Esophagus muscularis mucosa (tissue), 4 donors: ENCODE measurements at regions not wholly inside any gene's neighbourhood (a gene's known extent, or its start where the extent isn't known, plus 50 kb on each side); places are given as distances from the start of the nearest gene placed in this dataset.

Source experiments
- DNase-seq: peaks from one replicate; pipeline ENCODE4 v3.0.0-alpha.2; 2017; ENCODE audit errors: extremely low spot score
- H3K27ac ChIP-seq, 4 donors: fragments of 200-600 bp; sonication (generic); replicated peaks in 1 of 4; 1 replicate in 3 of 4; 2 replicates in 1 of 4; pipeline ENCODE4 v1.5.1; 2016 to 2019; ENCODE audit warnings: mild to moderate bottlenecking in 1 of 4
- H3K27me3 ChIP-seq, 4 donors: fragments of 200-600 bp; sonication (generic); one replicate each; pipeline versions ENCODE4 v1.5.1 to v1.6.0; 2016 to 2019
- H3K36me3 ChIP-seq, 4 donors: fragments of 200-600 bp; sonication (generic); one replicate each; pipeline ENCODE4 v1.5.1; 2016 to 2019
- H3K4me1 ChIP-seq, 4 donors: fragments of 200-600 bp; sonication (generic); one replicate each; pipeline ENCODE4 v1.5.1; 2016 to 2019
- H3K4me3 ChIP-seq, 4 donors: fragments of 200-600 bp; sonication (generic); 1 replicate in 2 of 4; 2 replicates in 2 of 4; pipeline ENCODE4 v1.5.1; 2016 to 2019; ENCODE audit warnings: mild to moderate bottlenecking in 4 of 4, moderate library complexity in 1 of 4
- H3K9me3 ChIP-seq, 4 donors: fragments of 200-600 bp; sonication (generic); 1 replicate in 3 of 4; 2 replicates in 1 of 4; pipeline ENCODE4 v1.5.1; 2016 to 2019
- EP300 ChIP-seq: sonication (generic); formaldehyde crosslinking; IDR thresholded peaks from one replicate; pipeline ENCODE4 v1.6.1; 2017; ENCODE audit warnings: antibody characterized with exemption
- POLR2A ChIP-seq: fragments of 450-650 bp; IDR thresholded peaks from one replicate; pipeline ENCODE4 v1.6.1; 2017; ENCODE audit warnings: antibody characterized with exemption, moderate library complexity, mild to moderate bottlenecking, low read depth
- POLR2AphosphoS5 ChIP-seq, 2 donors: sonication (generic); formaldehyde crosslinking; IDR thresholded peaks; one replicate each; pipeline ENCODE4 v1.6.1; 2017; ENCODE audit warnings: antibody characterized with exemption in 2 of 2
- WGBS: methylation state at CpG from one replicate; pipeline ENCODE4 v1.1.5; 2018; 5-methylcytosine and 5-hydroxymethylcytosine counted together
- intact Hi-C: fragments of 100-400 bp; cut with DNase I; formaldehyde crosslinking; loops from one replicate; pipeline ENCODE4 v1.15.1; 2023
- TF ChIP-seq, protein P1 (sequence below), 3 experiments: fragments of 200-600 bp in 2 of 3; fragments of 450-650 bp in 1 of 3; sonication (generic) in 2 of 3; IDR thresholded peaks; one replicate each; pipeline ENCODE4 v1.5.1; 2017 to 2019; ENCODE audit warnings: antibody characterized with exemption in 3 of 3, mild to moderate bottlenecking in 2 of 3, moderate library complexity in 1 of 3

DNA sequence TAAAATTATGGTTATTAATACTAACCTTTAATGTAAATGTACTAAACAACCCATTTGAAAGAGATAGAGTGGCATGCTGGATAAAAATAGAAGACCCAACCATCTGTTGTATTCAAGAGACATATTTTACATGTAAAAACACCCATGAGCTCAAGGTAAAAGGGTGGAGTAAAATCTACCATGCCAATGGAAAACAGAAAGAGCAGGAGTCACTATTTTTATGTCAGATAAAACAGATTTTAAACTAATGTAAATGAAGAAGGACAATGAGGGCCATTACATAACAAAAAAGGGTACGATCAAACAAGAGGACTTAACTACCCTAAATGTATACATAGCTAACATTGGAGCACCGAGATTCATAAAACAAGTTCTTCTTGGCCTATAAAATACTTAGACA is 66.3 kb downstream of the ITM2A start:
- no peak for TF ChIP-seq POLR2AphosphoS5 (IDR thresholded peaks at IDR 0.05)
- no peak for TF ChIP-seq POLR2A
- TF ChIP-seq, protein P1, sequence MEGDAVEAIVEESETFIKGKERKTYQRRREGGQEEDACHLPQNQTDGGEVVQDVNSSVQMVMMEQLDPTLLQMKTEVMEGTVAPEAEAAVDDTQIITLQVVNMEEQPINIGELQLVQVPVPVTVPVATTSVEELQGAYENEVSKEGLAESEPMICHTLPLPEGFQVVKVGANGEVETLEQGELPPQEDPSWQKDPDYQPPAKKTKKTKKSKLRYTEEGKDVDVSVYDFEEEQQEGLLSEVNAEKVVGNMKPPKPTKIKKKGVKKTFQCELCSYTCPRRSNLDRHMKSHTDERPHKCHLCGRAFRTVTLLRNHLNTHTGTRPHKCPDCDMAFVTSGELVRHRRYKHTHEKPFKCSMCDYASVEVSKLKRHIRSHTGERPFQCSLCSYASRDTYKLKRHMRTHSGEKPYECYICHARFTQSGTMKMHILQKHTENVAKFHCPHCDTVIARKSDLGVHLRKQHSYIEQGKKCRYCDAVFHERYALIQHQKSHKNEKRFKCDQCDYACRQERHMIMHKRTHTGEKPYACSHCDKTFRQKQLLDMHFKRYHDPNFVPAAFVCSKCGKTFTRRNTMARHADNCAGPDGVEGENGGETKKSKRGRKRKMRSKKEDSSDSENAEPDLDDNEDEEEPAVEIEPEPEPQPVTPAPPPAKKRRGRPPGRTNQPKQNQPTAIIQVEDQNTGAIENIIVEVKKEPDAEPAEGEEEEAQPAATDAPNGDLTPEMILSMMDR (IDR thresholded peaks at IDR 0.05) = no peak
- TF ChIP-seq EP300 = no peak
- 71% methylated on average over 2 of the region's 2 CpGs for WGBS
- no peak for DNase-seq

DNA sequence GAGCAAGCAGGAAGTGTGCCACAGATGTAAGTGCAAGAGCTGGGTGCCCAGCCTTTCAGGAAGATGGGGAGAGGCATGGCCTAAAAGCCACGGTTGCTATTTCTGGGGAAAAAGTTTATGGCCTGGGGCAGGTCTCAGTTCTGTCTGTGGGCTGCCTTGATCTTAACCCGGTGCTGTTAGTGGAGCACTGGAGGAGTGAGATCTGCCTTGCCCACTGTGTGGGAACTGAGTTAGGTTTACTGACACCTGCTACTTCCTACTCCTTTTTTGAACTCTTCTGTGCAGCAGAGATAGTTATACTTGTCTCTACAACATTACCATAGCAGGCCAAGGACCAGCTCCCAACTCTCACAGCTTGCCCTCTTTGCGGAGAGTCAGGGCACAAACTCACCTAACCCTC is 76.5 kb downstream of the ITM2A start:
- Histone ChIP-seq H3K4me3 (no peak overlapping the region), H3K9me3 (no peaks in the 10 kb centered on the region), H3K36me3 (no peaks in the 10 kb centered on the region), H3K27ac (no peak overlapping the region), H3K4me1 (no peaks in the 10 kb centered on the region), H3K27me3 (peaks cover 0 to 3% (median 0%) of the 10 kb centered on the region in 4 donors)
- TF ChIP-seq POLR2AphosphoS5 (IDR thresholded peaks at IDR 0.05) = no peak
- TF ChIP-seq, protein P1 (IDR thresholded peaks at IDR 0.05) = no peak
- TF ChIP-seq EP300 = no peak
- 62% methylated on average over 3 of the region's 3 CpGs for WGBS
- intact Hi-C loops = no loop called here
- no peak for DNase-seq

More for the DNA sequence above, 66.3 kb downstream of the ITM2A start:
- intact Hi-C loops = no loop called here
- Histone ChIP-seq H3K27me3 (no peaks in the 10 kb centered on the region), H3K36me3 (no peaks in the 10 kb centered on the region), H3K4me3 (no peak overlapping the region), H3K27ac (no peak overlapping the region), H3K4me1 (no peaks in the 10 kb centered on the region), H3K9me3 (no peaks in the 10 kb centered on the region)

DNA sequence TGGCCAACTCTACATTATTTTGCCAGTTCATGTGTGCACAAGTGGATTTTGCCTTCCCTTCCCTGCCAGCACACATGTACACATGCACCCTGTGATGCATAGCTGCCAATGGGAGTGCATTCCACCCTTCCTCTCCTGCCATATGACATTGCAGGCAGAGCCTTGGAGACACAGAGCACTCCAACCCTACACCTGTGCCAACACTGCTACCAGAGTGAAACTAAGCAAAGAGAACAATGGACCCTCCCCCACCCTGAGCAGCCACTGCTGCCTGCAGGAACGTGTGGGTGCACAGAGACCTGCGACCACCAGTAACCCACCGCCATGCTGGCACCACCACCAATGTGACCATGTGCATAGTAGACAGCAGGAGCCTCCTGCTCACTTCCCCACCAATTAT is 78.4 kb downstream of the ITM2A start:
- no peaks in the 10 kb centered on the region for H3K36me3 ChIP-seq
- TF ChIP-seq, protein P1 (IDR thresholded peaks at IDR 0.05) = no peak
- TF ChIP-seq EP300 = no peak
- TF ChIP-seq POLR2A = no peak
- no peak for TF ChIP-seq POLR2AphosphoS5 (IDR thresholded peaks at IDR 0.05)
- H3K4me3 ChIP-seq = no peak overlapping the region
- H3K4me1 ChIP-seq = no peaks in the 10 kb centered on the region
- intact Hi-C loops = no loop called here
- H3K27me3 ChIP-seq = peaks cover 0 to 3% (median 0%) of the 10 kb centered on the region in 4 donors
- no peak for DNase-seq
- H3K9me3 ChIP-seq = no peaks in the 10 kb centered on the region
- H3K27ac ChIP-seq = no peak overlapping the region
- 88% methylated on average over 2 of the region's 3 CpGs for WGBS

DNA sequence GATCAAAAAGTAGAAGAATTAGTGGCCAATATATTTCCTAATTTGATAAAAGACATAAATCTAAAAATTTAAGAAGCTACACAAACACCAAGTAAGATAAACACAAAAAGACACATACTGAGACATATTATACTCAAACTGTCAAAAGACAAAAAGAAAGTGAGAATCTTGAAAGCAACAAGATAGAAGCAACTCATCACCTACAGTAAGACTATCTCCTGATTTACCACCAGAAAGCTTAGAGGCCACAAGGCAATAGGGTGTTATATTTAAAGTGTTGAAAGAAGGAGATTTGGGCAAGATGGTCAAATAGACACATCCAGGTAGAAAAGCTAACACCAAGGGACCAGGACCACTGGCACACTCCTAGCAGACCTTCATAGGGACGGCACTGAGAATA is 79.4 kb downstream of the ITM2A start:
- Histone ChIP-seq H3K36me3 (no peaks in the 10 kb centered on the region), H3K27me3 (peaks cover 0 to 3% (median 0%) of the 10 kb centered on the region in 4 donors), H3K4me3 (no peak overlapping the region), H3K9me3 (no peaks in the 10 kb centered on the region), H3K27ac (no peak overlapping the region), H3K4me1 (no peaks in the 10 kb centered on the region)
- no peak for TF ChIP-seq POLR2A
- no peak for TF ChIP-seq EP300
- TF ChIP-seq, protein P1 (IDR thresholded peaks at IDR 0.05) = no peak
- TF ChIP-seq POLR2AphosphoS5 (IDR thresholded peaks at IDR 0.05) = no peak
- 60% methylated on average over 1 of the region's 1 CpG for WGBS
- DNase-seq = no peak
- intact Hi-C loops = no loop called here

DNA sequence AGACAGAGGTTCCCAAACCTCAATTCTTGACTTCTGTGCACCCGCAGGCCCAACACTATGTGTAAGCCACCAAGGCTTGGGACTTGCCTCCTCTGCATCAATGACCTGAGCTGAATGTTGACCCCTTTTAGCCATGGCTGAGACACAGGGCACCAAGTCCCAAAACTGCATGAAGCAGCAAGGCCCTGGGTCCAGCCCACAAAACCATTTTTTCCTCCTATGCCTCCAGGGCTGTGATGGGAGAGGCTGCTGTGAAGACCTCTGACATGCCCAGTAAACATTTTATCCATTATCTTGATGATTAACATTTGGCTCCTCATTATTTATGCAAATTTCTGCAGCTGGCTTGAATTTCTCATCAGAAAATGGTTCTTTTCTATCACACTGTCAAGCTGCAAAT is 85.4 kb downstream of the ITM2A start:
- intact Hi-C loops = no loop called here
- no peak for DNase-seq
- no peak for TF ChIP-seq EP300
- TF ChIP-seq POLR2AphosphoS5 (IDR thresholded peaks at IDR 0.05) = no peak
- TF ChIP-seq, protein P1 (IDR thresholded peaks at IDR 0.05) = no peak
- TF ChIP-seq POLR2A = no peak
- WGBS = 100% methylated on average over 1 of the region's 1 CpG
- Histone ChIP-seq H3K27me3 (peaks cover 0 to under 1% (median 0%) of the 10 kb centered on the region in 4 donors), H3K4me3 (no peak overlapping the region), H3K36me3 (no peaks in the 10 kb centered on the region), H3K4me1 (no peaks in the 10 kb centered on the region), H3K27ac (no peak overlapping the region), H3K9me3 (peaks cover 0 to 9% (median 0%) of the 10 kb centered on the region in 4 donors)
